PC-3 (cell line): ENCODE measurements at regions not wholly inside any gene's neighbourhood (a gene's known extent, or its start where the extent isn't known, plus 50 kb on each side); places are given as distances from the start of the nearest gene placed in this dataset.

Source experiments
- ATAC-seq: fragments of 200-7000 bp; cut with Tn5 transposase; 2 replicates; pipeline ENCODE4 v1.9.1; 2020; ENCODE audit warnings: mild to moderate bottlenecking, moderate library complexity
- BruUV-seq: library from RNA; stranded (reverse); fragments of 400-500 nt; replicated peaks from 2 replicates; lab custom pipeline; 2021; lab: Mats Ljungman, UMichigan
- CTCF ChIA-PET: fragments of 300-600 bp; sonication (Branson Sonifier 250); formaldehyde crosslinking; loops from one replicate; lab custom pipeline; 2022; ENCODE audit warnings: antibody characterized with exemption; lab: Charles Lee
- POLR2A ChIA-PET: fragments of 300-600 bp; sonication (Branson Sonifier 250); formaldehyde crosslinking; loops from one replicate; lab custom pipeline; 2022; ENCODE audit warnings: antibody characterized with exemption; ENCODE audit not compliant: unreplicated experiment; lab: Charles Lee
- DNase-seq: peaks from one replicate; pipeline ENCODE4 v3.0.0-alpha.2; 2015
- H2AFZ ChIP-seq: fragments of 300-600 bp; sonication (generic); 2 replicates; pipeline ENCODE4 v1.6.0; 2016; ENCODE audit warnings: antibody characterized with exemption, low read length
- H3F3A ChIP-seq: fragments of 300-600 bp; sonication (generic); one replicate; pipeline ENCODE4 v1.6.0; 2017; ENCODE audit warnings: antibody characterized with exemption, low read length, control low read depth, mild to moderate bottlenecking; ENCODE audit not compliant: unreplicated experiment
- H3K27ac ChIP-seq: fragments of 300-600 bp; sonication (generic); 2 replicates; pipeline ENCODE4 v1.5.1; 2016; ENCODE audit warnings: mild to moderate bottlenecking, low read length
- H3K27me3 ChIP-seq: fragments of 300-600 bp; sonication (generic); 2 replicates; pipeline ENCODE4 v1.6.1; 2016; ENCODE audit warnings: low read length, mixed read lengths
- H3K36me3 ChIP-seq: fragments of 300-600 bp; sonication (generic); 2 replicates; pipeline ENCODE4 v1.6.1; 2016; ENCODE audit warnings: low read depth, mixed run types, low read length, mixed read lengths
- H3K4me1 ChIP-seq: fragments of 300-600 bp; sonication (generic); 2 replicates; pipeline ENCODE4 v1.5.1; 2016; ENCODE audit warnings: low read length; ENCODE audit not compliant: insufficient read depth
- H3K4me2 ChIP-seq: fragments of 300-600 bp; sonication (generic); 2 replicates; pipeline ENCODE4 v1.6.0; 2016; ENCODE audit warnings: low read length
- H3K4me3 ChIP-seq: fragments of 300-600 bp; sonication (generic); 2 replicates; pipeline ENCODE4 v1.5.1; 2016; ENCODE audit warnings: mild to moderate bottlenecking, low read length, mixed read lengths
- H3K79me2 ChIP-seq: fragments of 300-600 bp; sonication (generic); 2 replicates; pipeline ENCODE4 v1.6.1; 2017; ENCODE audit warnings: low read length, mixed read lengths
- H3K9ac ChIP-seq: fragments of 300-600 bp; sonication (generic); 2 replicates; pipeline ENCODE4 v1.6.0; 2016; ENCODE audit warnings: mild to moderate bottlenecking, low read length
- H3K9me2 ChIP-seq: fragments of 300-600 bp; sonication (generic); replicated peaks from 2 replicates; pipeline ENCODE4 v1.6.1; 2016; ENCODE audit warnings: mixed run types, low read length, mixed read lengths
- H3K9me3 ChIP-seq: fragments of 300-600 bp; sonication (generic); 2 replicates; pipeline ENCODE4 v1.6.1; 2016; ENCODE audit warnings: low read length, mixed read lengths
- H4K20me1 ChIP-seq: fragments of 300-600 bp; sonication (generic); 2 replicates; pipeline ENCODE4 v1.6.1; 2016; ENCODE audit warnings: low read length, mixed read lengths
- EZH2 ChIP-seq: fragments of 300-600 bp; sonication (generic); IDR thresholded peaks from one replicate; pipeline ENCODE4 v1.6.1; 2017; ENCODE audit warnings: antibody characterized with exemption, mild to moderate bottlenecking, low read length; ENCODE audit not compliant: unreplicated experiment
- EZH2phosphoT487 ChIP-seq: fragments of 300-600 bp; sonication (generic); IDR thresholded peaks from 2 replicates; pipeline ENCODE4 v1.6.1; 2018; ENCODE audit warnings: mild to moderate bottlenecking, antibody characterized with exemption, low read length, borderline replicate concordance
- intact Hi-C: fragments of 100-400 bp; cut with micrococcal nuclease; formaldehyde crosslinking; loops from 2 replicates; pipeline ENCODE4 v1.9.0; 2023
- TF ChIP-seq, protein P1 (sequence below): fragments of 300-600 bp; sonication (generic); conservative IDR thresholded peaks from 2 replicates; pipeline ENCODE4 v1.5.1; 2017; ENCODE audit warnings: antibody characterized with exemption, low read depth, mild to moderate bottlenecking, low read length

- intact Hi-C loops, result loop anchor here (1.0 to 5.0 kb wide), 4 partner anchors 16 to 225 kb away; no protein-coding TSS in a partner anchor
- Histone ChIP-seq H3K36me3 (peaks cover 3% of the 10 kb centered on the region; the same call in 1 of the 2 replicates), H3K4me2 (peak overlapping the region; percentile 66), H3K9ac (peak overlapping the region; percentile 75), H3K4me3 (peak overlapping the region; percentile 36; the same call in 1 of the 2 replicates), H2AFZ (no peak overlapping the region), H3K4me1 (peaks cover 29% of the 10 kb centered on the region), H3K27me3 (no peaks in the 10 kb centered on the region), H3K27ac (peak overlapping the region; percentile 95), H4K20me1 (no peaks in the 10 kb centered on the region), H3K79me2 (no peaks in the 10 kb centered on the region), H3K9me3 (no peaks in the 10 kb centered on the region), H3K9me2 (no peaks in the 10 kb centered on the region), H3F3A (peaks cover 6% of the 10 kb centered on the region)
- peak; percentile 67 for ATAC-seq
- no TSS peak for BruUV-seq
- TF ChIP-seq EZH2phosphoT487 (no peak), EZH2 (no peak)
- TF ChIP-seq, protein P1, sequence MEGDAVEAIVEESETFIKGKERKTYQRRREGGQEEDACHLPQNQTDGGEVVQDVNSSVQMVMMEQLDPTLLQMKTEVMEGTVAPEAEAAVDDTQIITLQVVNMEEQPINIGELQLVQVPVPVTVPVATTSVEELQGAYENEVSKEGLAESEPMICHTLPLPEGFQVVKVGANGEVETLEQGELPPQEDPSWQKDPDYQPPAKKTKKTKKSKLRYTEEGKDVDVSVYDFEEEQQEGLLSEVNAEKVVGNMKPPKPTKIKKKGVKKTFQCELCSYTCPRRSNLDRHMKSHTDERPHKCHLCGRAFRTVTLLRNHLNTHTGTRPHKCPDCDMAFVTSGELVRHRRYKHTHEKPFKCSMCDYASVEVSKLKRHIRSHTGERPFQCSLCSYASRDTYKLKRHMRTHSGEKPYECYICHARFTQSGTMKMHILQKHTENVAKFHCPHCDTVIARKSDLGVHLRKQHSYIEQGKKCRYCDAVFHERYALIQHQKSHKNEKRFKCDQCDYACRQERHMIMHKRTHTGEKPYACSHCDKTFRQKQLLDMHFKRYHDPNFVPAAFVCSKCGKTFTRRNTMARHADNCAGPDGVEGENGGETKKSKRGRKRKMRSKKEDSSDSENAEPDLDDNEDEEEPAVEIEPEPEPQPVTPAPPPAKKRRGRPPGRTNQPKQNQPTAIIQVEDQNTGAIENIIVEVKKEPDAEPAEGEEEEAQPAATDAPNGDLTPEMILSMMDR, result no peak
- ChIA-PET POLR2A (no interaction called here), CTCF (interaction anchor here (0.6 to 1.0 kb wide), 2 partner anchors 226 to 229 kb away, joined by 3 to 4 read pairs; no protein-coding TSS in a partner anchor)
- peak; percentile 72 for DNase-seq
These were observed 149.2 kb downstream of the GNAT3 start for GRCh38 chr7:80362677-80363076.

DNA sequence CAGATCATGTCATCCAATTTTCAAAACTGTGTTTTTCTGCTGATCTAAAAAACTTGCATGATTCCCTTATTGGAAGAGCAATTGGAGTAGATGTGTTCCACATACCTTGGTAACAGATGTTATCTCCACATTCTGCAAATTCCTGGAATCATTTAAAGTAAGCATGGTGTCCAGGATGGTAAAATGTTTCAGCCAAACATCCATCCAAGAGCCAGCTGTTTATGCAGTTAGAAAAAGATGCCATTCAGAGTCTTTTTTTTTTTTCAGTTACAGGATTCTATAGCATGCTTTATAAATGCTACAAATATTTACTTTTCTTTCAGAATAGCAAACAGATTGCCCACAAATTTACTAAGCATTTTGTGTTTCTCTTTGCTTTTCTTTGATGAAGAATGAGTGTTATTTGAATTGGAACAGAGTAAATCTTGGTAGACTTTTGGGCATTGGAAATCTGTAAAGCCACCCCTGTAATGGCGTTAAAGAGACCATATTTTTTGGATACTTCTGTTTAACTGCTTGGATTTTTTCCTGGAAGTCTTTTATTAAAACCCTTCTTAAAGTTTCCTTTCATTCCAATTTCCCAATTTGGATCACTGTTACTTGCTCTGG, 149.8 kb downstream of the GNAT3 start:
- Histone ChIP-seq H3F3A (peaks cover 6% of the 10 kb centered on the region), H3K4me2 (peak overlapping the region; percentile 66), H3K9ac (peak overlapping the region; percentile 75), H3K27ac (peak overlapping the region; percentile 95), H3K9me2 (no peaks in the 10 kb centered on the region), H3K4me3 (peak overlapping the region; percentile 36; the same call in 1 of the 2 replicates), H3K27me3 (no peaks in the 10 kb centered on the region), H4K20me1 (no peaks in the 10 kb centered on the region), H3K9me3 (no peaks in the 10 kb centered on the region), H3K79me2 (no peaks in the 10 kb centered on the region), H3K36me3 (peaks cover 3% of the 10 kb centered on the region; the same call in 1 of the 2 replicates), H2AFZ (0 out of 2 replicates have a peak overlapping the region, but pooled peaks have one; percentile 35), H3K4me1 (peaks cover 29% of the 10 kb centered on the region)
- CTCF ChIA-PET, result interaction anchor here (0.6 to 1.0 kb wide), 4 partner anchors 14 to 228 kb away, joined by 3 to 4 read pairs (median 4); partner anchors contain the start of gene GNAI1
- DNase-seq, result peak; percentile 65
- BruUV-seq, result no TSS peak
- POLR2A ChIA-PET, result no interaction called here
- intact Hi-C loops, result loop anchor here (1.0 to 5.0 kb wide), 4 partner anchors 17 to 225 kb away; no protein-coding TSS in a partner anchor
- peak; percentile 77 for ATAC-seq
- no peak for TF ChIP-seq EZH2phosphoT487
- TF ChIP-seq EZH2, result no peak
- TF ChIP-seq, protein P1, result no peak

DNA sequence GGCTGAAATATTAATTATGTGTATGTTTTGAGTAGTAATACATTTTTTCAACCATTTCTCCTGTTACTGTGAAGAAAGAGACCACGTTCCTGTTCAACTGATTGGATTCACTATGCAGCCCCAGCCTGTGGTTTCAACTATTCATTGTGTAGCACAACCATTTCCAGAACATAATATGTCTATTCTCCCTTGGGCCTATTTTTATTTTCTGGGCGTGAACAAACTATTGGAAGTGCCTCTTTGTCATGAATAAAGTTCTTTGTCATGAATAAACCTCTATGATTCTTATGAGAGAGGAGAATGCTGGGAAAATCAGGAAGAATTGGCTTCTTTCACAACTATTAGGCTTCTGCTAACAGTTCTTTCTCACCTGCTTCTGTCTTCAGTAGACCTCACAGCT, 152.4 kb downstream of the GNAT3 start:
- POLR2A ChIA-PET, result no interaction called here
- H3K27ac ChIP-seq, result no peak overlapping the region
- no peaks in the 10 kb centered on the region for H3K27me3 ChIP-seq
- ATAC-seq, result no peak
- no peaks in the 10 kb centered on the region for H3K79me2 ChIP-seq
- DNase-seq, result no peak
- H3F3A ChIP-seq, result peaks cover 6% of the 10 kb centered on the region
- no peaks in the 10 kb centered on the region for H4K20me1 ChIP-seq
- no TSS peak for BruUV-seq
- H3K9me2 ChIP-seq, result no peaks in the 10 kb centered on the region
- H3K4me1 ChIP-seq, result peaks cover 29% of the 10 kb centered on the region
- no peak overlapping the region for H3K9ac ChIP-seq
- no peak overlapping the region for H2AFZ ChIP-seq
- TF ChIP-seq EZH2, result no peak
- no peak for TF ChIP-seq EZH2phosphoT487
- TF ChIP-seq, protein P1, result no peak
- no peaks in the 10 kb centered on the region for H3K36me3 ChIP-seq
- H3K9me3 ChIP-seq, result no peaks in the 10 kb centered on the region
- no peak overlapping the region for H3K4me3 ChIP-seq
- CTCF ChIA-PET, result no interaction called here
- H3K4me2 ChIP-seq, result no peak overlapping the region
- intact Hi-C loops, result no loop called here
